Breast epithelium (tissue), 4 donors: ENCODE measurements at regions not wholly inside any gene's neighbourhood (a gene's known extent, or its start where the extent isn't known, plus 50 kb on each side); places are given as distances from the start of the nearest gene placed in this dataset.
"Not testable (repeated sequence)": the region's sequence is repeated elsewhere in the genome, so short reads cannot be mapped to it uniquely, and the experiment has no call there.

Experiments
- DNase-seq, 2 donors: peaks; one replicate each; pipeline ENCODE4 v3.0.0-alpha.2; 2019; ENCODE audit warnings: low spot score in 2 of 2
- H3K27ac ChIP-seq, 2 donors: fragments of 200-600 bp; sonication (generic) in 1 of 2; one replicate each; pipeline ENCODE4 v1.5.1; 2016 to 2019; ENCODE audit warnings: mild to moderate bottlenecking in 1 of 2
- H3K27me3 ChIP-seq, 2 donors: fragments of 200-600 bp; sonication (generic) in 1 of 2; one replicate each; pipeline versions ENCODE4 v1.5.1 to v1.6.0; 2017 to 2019; ENCODE audit warnings: control low read depth in 1 of 2, mild to moderate bottlenecking in 1 of 2
- H3K36me3 ChIP-seq: fragments of 200-600 bp; one replicate; pipeline ENCODE4 v1.5.1; 2019
- H3K4me1 ChIP-seq, 2 donors: fragments of 200-600 bp; sonication (generic); one replicate each; pipeline ENCODE4 v1.5.1; 2016 to 2019; ENCODE audit warnings: control low read depth in 1 of 2
- H3K4me3 ChIP-seq, 3 donors: fragments of 200-600 bp; sonication (generic); 1 replicate in 2 of 3; 2 replicates in 1 of 3; pipeline ENCODE4 v1.5.1; 2016 to 2019; ENCODE audit warnings: mild to moderate bottlenecking in 3 of 3, moderate library complexity in 2 of 3
- H3K9me3 ChIP-seq, 2 donors: fragments of 200-600 bp; sonication (generic) in 1 of 2; one replicate each; pipeline ENCODE4 v1.5.1; 2016 to 2019; ENCODE audit warnings: control low read depth in 1 of 2
- CTCF ChIP-seq, 3 donors: fragments of 450-650 bp; IDR thresholded peaks; one replicate each; pipeline ENCODE4 v1.5.1; 2016 to 2017; ENCODE audit warnings: antibody characterized with exemption in 3 of 3, mild to moderate bottlenecking in 3 of 3, moderate library complexity in 3 of 3
- POLR2A ChIP-seq: fragments of 450-650 bp; IDR thresholded peaks from one replicate; pipeline ENCODE4 v1.6.1; 2016; ENCODE audit warnings: antibody characterized with exemption, mild to moderate bottlenecking, moderate library complexity
- POLR2AphosphoS5 ChIP-seq, 3 donors: sonication (generic); formaldehyde crosslinking; IDR thresholded peaks; one replicate each; pipeline ENCODE4 v1.6.1; 2017; ENCODE audit warnings: antibody characterized with exemption in 3 of 3
- intact Hi-C: fragments of 100-400 bp; cut with DNase I; formaldehyde crosslinking; loops from one replicate; pipeline ENCODE4 v1.15.1; 2023; ENCODE audit warnings: low total_unique reads

- Histone ChIP-seq H3K27ac (no peak overlapping the region), H3K36me3 (no peaks in the 10 kb centered on the region), H3K4me3 (no peak overlapping the region), H3K4me1 (no peaks in the 10 kb centered on the region), H3K27me3 (no peaks in the 10 kb centered on the region), H3K9me3 (no peaks in the 10 kb centered on the region)
- no peak for TF ChIP-seq CTCF (IDR thresholded peaks at IDR 0.05)
- TF ChIP-seq POLR2AphosphoS5 (IDR thresholded peaks at IDR 0.05), result no peak
- TF ChIP-seq POLR2A, result no peak
- no peak for DNase-seq
- intact Hi-C loops, result no loop called here
These were observed 659.3 kb downstream of the TLE1 start for GRCh38 chr9:81030027-81030426.

GRCh38 chr9:81028504-81028903 is 660.8 kb downstream of the TLE1 start:
- no peak for DNase-seq
- TF ChIP-seq CTCF (IDR thresholded peaks at IDR 0.05) (no peak), POLR2AphosphoS5 (IDR thresholded peaks at IDR 0.05) (no peak), POLR2A (no peak)
- H3K27ac ChIP-seq, result no peak overlapping the region
- H3K36me3 ChIP-seq, result no peaks in the 10 kb centered on the region
- no peaks in the 10 kb centered on the region for H3K27me3 ChIP-seq
- H3K4me3 ChIP-seq, result no peak overlapping the region
- intact Hi-C loops, result no loop called here
- no peaks in the 10 kb centered on the region for H3K9me3 ChIP-seq
- H3K4me1 ChIP-seq, result no peaks in the 10 kb centered on the region

- H3K4me1 ChIP-seq, result no peaks in the 10 kb centered on the region
- no peaks in the 10 kb centered on the region for H3K36me3 ChIP-seq
- no peak overlapping the region for H3K27ac ChIP-seq
- no peak for DNase-seq
- no peaks in the 10 kb centered on the region for H3K9me3 ChIP-seq
- intact Hi-C loops, result no loop called here
- TF ChIP-seq POLR2AphosphoS5 (IDR thresholded peaks at IDR 0.05) (no peak), POLR2A (no peak), CTCF (IDR thresholded peaks at IDR 0.05) (no peak)
- no peaks in the 10 kb centered on the region for H3K27me3 ChIP-seq
- H3K4me3 ChIP-seq, result no peak overlapping the region
These were observed 667.2 kb downstream of the TLE1 start for GRCh38 chr9:81022177-81022576.

GRCh38 chr9:81014945-81015344 is 674.4 kb downstream of the TLE1 start:
- H3K4me1 ChIP-seq, H3K9me3 ChIP-seq, DNase-seq, H3K4me3 ChIP-seq, H3K27ac ChIP-seq, intact Hi-C loops, H3K36me3 ChIP-seq, H3K27me3 ChIP-seq: not testable (repeated sequence)

- H3K4me1 ChIP-seq, DNase-seq, H3K27me3 ChIP-seq, H3K9me3 ChIP-seq, intact Hi-C loops, H3K36me3 ChIP-seq, H3K27ac ChIP-seq, H3K4me3 ChIP-seq: not testable (repeated sequence)
These were observed 676.2 kb downstream of the TLE1 start for GRCh38 chr9:81013191-81013590.

GRCh38 chr9:81002906-81003305 is 686.4 kb downstream of the TLE1 start:
- H3K4me3 ChIP-seq, result no peak overlapping the region
- no peaks in the 10 kb centered on the region for H3K27me3 ChIP-seq
- intact Hi-C loops, result no loop called here
- H3K27ac ChIP-seq, result no peak overlapping the region
- no peaks in the 10 kb centered on the region for H3K4me1 ChIP-seq
- DNase-seq, result no peak
- no peak for TF ChIP-seq CTCF (IDR thresholded peaks at IDR 0.05)
- TF ChIP-seq POLR2AphosphoS5 (IDR thresholded peaks at IDR 0.05), result no peak
- TF ChIP-seq POLR2A, result no peak
- H3K36me3 ChIP-seq, result no peaks in the 10 kb centered on the region
- peaks cover 0 to 4% of the 10 kb centered on the region in 2 donors for H3K9me3 ChIP-seq
